NK-92 treated with Interleukin-12 subunit alpha and Interleukin-12 subunit beta, amount 100 ng/mL, for 24 hours (cell line): ENCODE measurements at regions not wholly inside any gene's neighbourhood (a gene's known extent, or its start where the extent isn't known, plus 50 kb on each side); places are given as distances from the start of the nearest gene placed in this dataset.

ENCODE experiments used
- DNase-seq: peaks from one replicate; lab custom pipeline; 2025; lab: John Stamatoyannopoulos, UW

DNA sequence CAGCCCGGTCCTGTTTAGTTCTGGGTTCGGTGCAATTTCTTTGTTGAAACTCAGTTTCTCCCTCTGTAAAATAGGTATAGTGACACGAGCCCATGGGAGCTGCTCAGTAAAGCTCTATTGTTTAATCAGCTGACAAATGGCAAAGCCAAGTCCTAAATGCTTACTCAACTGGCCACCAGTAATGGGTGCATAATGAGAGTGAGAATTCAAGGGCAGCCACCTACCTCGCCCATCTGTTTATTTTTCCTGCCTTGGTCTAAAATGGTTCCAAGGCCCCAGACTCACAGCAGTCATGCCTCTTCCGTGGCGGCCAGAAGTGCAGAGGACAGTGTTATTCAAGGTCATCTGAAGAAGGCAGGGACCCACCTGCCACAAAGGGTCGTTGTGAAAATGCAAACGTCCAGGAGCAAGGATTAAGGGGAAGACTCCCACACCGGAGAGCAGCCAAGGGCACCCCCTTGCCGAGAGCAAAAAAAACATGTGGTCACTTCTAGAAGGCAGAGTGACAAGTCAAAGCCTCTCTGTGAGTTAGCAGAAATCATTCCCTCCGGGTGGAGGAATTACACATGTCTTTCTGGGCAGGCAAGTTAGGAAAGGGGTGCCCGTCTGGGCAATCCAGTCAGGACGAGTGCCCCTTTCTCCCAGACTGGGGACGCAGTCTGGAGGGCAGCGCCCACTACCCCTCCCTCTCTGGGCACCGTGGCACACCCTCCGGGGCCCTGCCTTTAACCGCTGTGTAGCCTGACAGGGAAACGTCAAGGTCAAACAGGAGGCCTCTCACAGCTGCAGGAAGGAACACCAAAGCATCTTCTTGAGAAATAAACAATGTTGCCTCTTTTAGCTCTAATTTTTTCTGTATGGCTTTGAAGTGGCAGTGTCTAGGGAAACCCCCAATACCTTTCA is 186.2 kb downstream of the FOXO1 start:
- no peak for DNase-seq

DNA sequence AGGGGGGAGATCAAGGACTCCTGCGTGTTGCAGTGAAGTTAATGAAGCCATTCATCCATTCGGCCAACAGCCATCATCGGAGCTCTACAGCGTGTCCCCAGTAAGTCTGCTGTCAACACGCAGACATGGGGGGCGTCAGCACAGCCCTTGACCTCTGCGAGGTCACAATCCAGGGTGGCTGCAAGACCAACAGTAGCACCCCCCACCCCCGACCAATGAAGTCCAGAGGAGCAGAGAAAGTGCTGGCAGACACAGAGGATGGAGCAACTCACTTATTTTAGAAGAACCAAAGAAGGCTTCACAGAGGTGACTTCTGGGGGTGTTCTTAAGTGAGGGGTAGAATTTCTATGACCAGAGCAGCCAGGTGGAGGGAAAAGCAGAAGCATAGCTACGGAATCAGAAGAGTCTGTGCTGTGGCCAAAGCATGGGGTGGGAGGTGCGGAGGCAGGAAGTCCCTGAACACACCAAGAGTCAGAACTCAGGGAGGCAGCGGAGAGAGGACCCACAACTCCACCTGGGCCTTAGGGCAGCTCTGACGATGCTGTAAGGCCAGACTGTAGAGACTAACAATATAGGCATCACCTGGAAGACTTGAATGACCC is 185.4 kb downstream of the FOXO1 start:
- no peak for DNase-seq

DNA sequence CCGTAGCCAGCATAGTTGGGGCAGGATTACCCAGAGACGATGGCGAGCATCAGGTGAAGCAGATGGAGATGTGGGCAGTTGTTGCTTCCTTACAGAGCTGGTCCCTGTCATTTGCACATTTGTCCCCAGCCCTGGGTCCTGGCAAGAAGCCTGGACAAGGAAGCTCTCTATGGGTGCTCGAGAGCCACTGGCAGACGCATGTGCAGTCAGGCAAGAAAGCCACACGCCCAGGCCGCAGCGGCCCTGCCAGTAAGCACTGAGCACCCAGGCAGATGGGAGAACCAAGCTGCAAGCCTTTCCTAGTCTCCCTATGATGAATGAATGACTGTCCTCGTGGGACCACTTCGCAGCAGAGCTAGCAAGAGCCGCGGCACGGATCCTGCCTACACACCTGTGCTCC is 182.8 kb downstream of the FOXO1 start:
- no peak for DNase-seq

DNA sequence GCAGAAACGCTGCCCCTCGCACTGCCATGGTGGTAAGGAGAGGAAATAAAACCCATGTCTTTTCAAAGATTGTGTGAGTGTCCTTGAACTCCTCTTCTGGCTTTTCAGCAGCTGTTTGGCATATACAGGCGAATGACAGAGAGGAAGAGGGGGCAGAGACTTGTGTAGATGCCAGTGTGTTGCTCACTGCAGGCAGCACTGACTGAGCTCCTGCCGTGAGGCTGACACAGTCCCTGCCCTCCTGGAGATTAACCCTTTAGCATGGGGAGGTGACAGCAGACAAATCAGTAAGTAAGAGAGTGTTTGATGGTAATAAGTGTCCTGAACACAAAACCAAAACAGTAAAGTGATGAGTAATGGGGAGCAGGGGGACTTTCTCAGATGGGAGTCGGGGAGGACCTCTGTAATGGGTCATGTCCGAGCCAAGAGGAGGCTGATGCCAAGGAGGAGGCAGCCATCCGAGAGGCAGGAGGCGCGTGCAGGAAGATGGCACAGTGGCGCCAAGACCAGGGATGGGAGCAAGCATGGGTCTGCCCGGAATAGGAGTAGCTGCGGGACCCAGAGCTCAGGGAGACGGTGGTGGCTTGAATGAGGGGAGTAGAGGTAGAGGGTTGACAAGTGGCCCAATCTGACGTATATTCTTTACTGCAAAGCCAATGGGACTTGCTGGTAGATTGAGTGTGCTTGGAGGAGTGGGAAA is 182.2 kb downstream of the FOXO1 start:
- no peak for DNase-seq

DNA sequence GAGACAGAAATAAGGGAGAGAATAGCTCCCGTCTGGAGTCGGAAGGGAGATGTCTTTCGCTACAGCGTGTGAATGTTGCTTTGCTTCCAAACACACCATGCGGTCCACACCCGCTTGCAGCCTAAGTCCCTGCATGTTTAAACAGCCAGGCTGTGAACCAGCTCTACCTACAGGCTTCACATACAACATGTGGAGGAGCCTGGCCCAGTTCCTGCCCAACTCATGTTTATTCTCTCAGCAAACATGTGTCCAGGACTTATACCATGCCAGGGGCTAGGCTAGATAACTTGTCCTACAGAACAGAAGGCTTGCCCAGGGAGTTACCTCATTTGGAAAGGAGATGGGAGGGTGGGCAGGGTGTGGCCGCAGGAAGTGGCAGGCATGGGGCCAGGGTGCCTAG is 181.5 kb downstream of the FOXO1 start:
- no peak for DNase-seq

DNA sequence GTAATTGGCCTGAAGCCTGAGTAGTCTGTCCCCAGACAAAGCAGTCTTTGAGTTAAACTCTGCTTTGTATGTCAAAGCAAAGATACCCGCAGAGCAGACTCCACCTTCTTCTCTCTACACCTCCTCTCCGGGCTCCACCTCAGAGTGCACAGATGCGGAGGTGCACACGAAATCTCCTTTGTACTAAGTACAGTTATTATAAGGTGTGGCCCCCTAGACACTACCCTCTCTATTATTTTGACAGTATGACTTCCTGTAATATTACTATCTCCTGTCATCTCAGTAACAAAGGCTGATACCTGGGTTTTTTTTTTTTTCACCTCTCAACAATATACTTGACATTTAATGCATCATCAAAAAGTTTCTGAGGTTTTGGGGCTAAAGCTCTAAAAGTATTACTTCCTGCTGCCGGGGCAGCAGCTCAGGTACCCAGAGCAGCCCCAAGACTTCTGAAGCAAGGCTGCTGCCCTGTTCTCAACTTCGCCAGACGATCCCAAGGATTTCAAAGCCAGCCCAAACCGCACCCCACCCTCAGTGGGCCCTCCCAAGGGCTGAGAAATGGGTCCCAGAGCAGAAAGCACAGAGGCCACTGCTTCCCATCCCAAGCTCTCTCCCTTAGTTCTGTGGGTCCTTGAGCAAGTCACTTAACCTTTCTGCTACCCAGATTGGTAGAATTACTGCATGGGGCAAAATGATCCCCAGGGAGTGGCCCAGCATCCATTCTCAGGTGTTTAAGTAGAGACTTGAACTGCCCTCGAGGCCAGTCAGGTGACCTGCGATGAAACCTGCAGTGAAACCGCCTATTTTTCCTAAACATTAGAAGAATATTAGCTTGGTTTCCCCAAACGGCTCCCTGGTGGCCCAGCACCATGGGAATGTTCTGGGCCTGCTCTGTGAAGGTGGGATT is 180.6 kb downstream of the FOXO1 start:
- no peak for DNase-seq

DNA sequence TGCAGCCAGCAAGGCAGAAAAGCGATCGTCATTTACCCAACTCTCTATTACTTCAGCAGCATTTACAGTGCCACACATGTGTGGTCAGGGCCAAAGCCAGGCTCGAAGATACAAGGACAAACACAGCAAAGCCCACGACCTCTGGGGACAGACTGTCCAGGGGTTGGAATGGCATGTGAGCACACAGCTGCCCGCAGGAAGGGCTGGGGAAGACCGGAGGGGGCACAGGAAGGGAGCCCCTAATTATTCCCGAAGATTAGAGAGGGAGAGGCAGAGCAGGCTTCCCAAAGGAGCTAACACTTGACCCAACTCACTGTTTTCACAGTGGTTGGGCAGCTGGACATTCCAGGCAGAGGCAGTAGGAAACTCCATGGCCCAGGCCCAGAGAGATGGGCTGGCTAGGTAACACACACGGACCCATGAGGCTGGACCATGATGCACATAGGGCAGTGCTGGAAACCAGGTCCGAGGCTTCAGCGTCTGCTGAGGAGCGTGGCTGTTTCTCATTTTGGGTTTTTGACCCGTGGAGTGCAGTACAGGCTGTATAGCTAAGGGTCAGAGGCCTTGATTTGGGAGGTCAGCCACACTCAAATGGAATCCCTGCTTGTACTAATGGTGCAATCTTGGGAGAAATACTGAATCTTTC is 179.8 kb downstream of the FOXO1 start:
- DNase-seq = no peak

DNA sequence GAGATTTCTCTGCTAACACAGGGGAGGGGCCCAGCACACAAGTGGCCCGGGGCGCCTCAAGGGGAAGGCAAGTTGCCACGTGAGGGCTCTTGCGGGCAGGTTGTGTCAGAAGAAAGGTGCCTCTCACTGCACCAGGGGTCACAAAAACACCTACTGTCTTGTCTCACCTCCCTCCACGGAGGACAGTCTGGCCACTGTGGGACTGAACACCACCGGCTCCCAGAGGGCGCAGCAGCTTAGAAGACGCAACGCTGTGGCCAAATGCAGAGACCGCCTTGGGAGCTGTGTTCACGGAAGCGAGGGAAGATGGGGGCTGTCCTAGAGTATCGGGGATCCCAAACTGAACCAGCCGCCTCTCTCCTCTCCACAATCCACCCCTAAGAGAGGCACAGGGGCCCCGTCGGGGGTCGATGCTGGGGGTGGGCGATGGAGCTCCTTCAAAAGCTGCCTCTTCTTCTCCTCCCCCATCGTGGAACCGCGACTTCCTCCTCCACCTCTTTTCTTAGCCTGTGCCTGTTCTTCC is 177.5 kb downstream of the FOXO1 start:
- no peak for DNase-seq

DNA sequence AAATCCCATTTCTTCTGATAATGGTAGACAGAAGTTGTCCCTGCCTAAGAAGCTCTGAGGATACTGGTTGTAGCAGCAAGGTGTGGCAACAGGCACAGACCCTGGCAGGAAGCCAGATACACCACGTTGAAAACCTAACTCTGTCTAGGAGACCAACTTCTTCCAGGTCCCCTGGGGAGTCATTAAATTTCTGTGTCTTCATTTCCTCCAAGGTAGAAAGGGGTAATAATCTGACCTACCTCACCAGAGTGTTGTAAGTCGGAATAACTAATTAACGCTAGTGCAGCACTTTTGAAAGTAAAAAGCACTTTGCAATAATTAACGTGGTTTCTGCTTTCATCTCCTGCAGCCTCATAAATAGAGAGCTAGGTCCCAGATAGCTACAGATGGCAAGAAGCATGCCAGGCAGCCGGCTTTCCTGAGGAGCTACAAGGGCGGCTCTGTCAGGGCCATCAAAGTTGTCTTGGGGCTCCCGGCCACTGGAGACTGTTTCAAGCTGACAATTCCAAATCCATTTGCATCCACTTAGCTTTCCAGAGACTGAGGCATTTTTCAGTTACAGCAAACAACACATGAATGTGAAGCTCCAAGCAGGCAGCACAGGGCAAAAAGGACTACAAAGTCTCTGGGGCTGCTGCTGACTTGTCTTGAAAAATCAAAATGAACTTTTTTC is 176.2 kb downstream of the FOXO1 start:
- no peak for DNase-seq

DNA sequence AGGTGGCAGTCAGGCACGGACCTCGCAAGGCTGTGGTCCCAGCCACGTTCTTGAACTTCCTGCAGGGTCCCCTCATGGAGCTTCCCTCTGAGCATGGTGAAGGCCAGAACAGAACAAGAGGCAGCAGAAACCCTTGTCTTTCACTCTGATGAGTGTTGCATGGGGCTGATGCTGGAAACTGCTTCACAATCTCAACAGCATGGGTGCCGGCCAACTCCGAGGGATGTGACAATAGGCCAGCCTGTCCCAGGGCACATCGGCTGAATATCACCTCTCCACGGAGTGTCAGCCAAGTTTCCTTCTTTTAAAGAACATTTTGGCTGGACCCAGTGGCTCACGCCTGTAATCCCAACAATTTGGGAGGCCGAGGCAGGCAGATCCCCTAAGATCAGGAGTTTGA is 173.9 kb downstream of the FOXO1 start:
- DNase-seq = no peak

DNA sequence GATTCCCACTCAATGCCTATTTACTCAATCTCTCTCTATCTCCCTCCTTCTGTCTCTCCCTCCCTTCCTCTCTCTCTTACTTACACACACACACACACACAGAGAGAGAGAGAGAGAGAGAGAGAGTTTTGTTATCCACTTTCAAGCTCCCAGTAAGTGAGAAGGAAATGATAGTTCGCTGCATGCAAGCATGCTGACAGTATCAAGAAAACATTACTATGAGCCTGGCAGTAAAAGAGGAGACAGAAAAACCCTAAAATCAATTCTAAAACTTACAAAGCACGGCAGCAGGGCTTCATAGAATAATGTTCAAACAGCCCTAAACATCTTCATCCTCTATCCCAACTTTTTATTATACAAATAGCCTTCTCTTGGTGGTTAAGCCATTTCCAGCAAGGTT is 171.9 kb downstream of the FOXO1 start:
- no peak for DNase-seq

DNA sequence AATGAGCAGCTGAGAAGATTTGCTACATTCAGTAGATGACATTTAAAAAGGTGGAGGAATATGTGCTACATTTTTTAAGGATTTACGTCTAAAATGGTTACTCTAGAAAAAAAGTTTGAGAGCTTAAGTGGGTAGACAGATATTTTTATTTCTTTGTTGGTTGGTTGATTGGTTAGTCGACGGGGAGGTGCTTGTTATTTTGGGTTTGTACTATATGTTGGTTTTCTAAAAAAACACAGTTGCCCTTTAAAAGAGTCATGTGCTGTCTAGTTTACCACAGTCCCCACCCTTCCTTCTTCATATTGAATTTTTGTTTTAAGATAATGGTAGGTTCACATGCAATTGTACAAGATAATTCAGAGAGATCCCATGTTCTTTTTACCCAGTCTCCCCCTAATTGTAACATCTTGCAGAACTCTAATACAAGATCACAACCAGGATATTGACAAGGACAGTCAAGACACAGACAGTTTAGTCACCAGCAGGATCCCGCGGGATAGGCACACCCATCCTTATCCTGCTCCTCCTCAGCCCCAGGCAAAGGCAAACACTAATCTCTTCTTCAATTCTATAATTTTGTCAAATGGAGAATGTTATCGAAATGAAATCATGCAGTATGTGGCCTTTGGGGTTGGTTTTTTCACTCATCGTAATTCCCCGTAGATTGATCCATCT is 171.4 kb downstream of the FOXO1 start:
- DNase-seq = no peak

DNA sequence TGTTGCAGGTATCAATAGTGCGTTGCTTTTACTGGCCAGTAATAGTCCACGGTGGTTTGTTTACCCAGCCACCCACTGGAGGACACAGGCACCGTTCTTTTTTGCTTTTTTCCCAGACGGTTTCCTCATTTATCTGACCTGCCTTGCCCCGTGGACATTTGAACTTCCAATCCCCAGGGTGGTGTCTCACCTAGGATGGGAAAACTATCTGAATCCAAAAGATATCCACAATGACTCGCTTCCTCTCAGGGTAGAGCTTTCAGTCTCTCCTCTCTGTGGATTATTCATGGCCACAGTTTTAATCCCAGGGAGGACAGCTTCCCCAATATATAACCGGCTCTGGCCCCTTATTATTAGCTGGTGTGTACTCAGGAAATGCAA is 170.8 kb downstream of the FOXO1 start:
- DNase-seq = no peak

DNA sequence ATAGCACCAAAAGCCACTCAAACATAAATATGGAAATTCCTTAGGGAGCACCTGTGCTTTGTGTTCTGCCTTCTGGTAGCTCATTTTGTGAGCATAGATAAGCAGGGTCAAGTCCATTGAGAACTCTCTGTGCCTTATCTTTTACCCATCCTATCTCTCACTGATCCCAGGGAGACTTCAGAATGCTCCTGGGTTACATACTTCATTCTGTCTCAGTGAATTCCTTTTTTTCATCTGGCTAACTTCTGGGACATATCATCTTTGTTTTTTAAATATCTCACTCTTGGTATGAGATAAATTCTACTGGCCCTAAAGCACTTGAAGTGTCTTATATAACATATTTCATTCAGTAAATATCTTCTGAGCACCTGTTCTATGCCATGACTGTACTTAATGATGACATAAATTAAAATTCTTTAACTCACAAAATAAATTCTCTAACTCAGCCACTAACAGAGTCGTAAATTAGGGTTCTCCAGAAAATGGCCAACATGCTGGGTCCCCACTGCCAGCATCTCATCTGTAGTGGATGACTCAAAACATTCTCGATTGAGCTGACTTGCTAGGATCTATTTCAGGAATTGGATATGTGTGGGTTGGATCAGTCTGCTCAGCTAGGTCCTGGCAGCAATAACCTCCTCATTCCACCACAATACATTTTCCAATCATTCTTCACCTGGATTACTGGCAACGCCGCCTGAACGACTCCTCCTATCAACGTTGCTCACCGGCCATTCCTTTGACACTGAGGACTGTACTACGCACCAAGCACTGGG is 170.2 kb downstream of the FOXO1 start:
- DNase-seq = no peak

DNA sequence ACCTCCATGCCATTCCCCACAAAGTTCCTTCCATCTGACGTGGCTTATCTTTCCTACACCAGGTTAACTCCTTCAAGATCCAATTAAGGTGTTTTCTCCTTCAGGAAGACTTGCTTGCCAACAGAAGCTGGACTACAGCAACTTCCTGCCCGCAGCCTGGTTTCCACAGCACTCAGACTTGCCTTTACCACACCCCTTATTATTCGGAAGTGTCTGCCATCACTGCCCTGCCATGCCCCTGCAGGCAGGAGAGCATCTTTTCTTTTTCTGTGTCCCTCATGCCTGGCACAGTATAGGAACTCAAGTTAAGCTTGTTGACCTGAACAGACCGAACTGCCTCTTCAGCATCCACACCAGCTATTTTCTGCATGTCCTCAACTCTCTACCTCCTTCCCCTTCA is 168.0 kb downstream of the FOXO1 start:
- no peak for DNase-seq

DNA sequence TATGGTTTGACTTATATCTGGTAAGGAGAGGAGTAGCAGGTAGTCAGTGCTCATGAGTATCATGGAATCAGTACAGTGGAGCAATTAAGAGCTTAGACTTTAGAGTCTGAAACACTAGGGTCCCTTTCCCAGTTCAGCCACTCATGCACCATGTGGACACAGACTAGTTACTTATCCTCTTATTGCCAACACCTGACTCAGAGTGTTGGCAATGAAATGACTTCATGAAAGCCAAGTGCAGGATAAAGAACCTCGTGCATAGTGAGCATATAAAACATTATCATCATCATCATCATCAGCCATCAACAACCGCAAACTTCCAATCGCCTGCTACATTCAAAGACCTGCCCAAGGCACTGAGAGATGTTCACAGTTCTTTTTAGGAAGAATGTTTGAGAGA is 164.2 kb downstream of the FOXO1 start:
- no peak for DNase-seq

DNA sequence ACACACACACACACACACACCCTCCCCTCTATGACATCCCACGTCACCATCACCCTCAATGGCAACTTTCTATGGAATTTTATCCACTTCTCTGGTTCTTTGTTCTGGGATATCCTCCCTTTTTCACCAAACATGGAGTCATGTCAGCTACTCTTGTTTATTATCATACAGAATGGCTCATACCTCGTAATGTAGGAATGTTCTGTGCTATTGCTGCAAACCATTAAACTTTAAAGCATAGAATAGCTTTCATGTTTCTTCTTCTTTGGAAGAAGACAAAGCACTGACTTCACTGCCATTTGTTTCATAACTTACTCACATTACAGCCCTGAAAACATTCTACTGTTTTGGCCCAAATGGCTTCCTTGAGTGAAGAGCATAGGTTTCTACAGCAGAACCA is 163.4 kb downstream of the FOXO1 start:
- DNase-seq = no peak

DNA sequence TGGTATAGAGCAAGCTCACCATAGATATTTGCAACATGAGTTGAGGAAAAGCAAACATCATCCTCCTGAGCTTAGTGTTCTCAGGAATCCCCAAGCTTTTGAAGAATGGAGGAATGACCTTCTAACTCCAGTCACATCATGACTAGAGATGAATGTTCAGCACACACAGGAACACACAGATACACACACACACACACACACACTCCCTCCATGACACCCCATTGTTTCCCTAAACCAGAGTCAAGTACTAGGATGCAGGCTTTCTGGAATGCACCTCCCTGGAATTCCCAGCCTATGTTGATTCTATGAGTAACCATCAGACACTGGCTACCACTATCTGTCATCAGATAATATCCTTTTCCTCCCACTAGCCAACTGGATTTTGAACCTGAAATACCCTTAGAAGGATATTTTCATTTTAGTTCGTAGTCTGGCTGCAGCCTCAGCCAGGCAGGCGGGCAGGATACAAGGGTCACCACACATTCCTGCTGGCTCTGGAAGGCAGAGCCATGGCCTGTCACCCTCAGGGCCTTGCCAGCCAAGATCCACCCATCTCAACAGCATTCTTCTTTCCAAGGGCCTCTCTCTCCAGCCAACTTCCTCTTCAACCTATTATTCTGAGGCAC is 162.4 kb downstream of the FOXO1 start:
- DNase-seq = no peak

DNA sequence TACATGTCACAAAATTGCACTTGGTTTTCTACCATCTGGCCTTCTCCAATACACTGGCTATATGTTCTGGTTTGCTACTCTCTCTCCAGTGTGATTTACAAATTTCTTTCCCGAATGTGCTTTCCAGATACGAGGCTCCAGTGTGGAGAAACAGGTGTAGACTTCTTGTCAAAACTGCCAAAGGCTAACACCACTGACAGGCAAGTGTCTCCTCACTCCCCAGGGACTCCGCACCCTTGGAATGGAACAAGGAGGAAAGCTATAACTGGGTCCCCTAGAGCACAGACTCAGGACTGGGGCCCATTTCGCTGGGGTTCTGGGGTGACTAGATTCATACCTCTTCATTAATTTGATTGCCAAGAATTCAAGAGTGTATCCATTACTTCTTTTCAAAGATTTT is 161.8 kb downstream of the FOXO1 start:
- no peak for DNase-seq
